ENCODE measurements at regions not wholly inside any gene's neighbourhood (a gene's known extent, or its start where the extent isn't known, plus 50 kb on each side); places are given as distances from the start of the nearest gene placed in this dataset.

GRCh38 chr5:125633523-125633922 is 789.7 kb upstream of the GRAMD2B start:
- TF ChIP-seq CTCF (IDR thresholded peaks at IDR 0.05) (no peak), POLR2A (IDR thresholded peaks at IDR 0.05) (no peak)
